OCI-M2 (cell line): ENCODE measurements at regions not wholly inside any gene's neighbourhood (a gene's known extent, or its start where the extent isn't known, plus 50 kb on each side); places are given as distances from the start of the nearest gene placed in this dataset.
"Not testable (repeated sequence)": the region's sequence is repeated elsewhere in the genome, so short reads cannot be mapped to it uniquely, and the experiment has no call there.

ENCODE experiments used
- DNase-seq: peaks from one replicate; lab custom pipeline; 2025; ENCODE audit not compliant: unreplicated experiment; lab: John Stamatoyannopoulos, UW

DNA sequence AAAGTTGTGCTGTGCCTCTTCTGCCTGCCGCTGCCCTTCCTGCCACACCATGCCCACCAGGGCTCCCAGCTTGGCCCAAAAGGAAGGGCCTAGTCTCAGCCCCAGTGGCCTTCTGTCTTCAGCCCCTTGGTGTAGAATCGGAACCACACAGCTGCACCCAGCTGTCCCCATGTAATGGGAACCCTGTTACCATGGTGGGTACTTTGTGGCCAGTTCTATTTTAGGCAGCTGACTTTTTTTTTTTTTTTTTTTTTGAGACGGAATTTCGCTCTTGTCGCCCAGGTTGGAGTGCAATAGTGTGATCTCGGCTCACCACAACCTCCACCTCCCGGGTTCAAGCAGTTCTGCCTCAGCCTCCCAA, 163.3 kb upstream of the GSE1 start:
- DNase-seq, result no peak

DNA sequence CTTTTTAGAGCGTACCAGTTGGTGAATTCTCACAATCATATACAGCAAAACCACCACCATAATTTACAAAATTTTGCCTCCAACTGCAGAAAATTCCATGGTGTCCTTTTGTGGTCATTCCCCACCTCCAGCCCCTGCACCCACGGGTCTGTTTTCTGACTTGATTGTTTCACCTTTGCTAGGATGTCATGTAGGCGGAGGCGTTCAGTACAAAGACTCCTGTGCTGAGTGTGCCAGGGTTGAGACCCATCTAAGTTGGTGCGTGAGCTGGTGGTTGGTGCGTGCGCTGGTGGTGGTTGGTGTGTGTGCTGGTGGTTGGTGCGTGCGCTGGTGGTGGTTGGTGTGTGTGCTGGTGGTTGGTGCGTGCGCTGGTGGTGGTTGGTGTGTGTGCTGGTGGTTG, 162.0 kb upstream of the GSE1 start:
- not testable (repeated sequence) for DNase-seq

DNA sequence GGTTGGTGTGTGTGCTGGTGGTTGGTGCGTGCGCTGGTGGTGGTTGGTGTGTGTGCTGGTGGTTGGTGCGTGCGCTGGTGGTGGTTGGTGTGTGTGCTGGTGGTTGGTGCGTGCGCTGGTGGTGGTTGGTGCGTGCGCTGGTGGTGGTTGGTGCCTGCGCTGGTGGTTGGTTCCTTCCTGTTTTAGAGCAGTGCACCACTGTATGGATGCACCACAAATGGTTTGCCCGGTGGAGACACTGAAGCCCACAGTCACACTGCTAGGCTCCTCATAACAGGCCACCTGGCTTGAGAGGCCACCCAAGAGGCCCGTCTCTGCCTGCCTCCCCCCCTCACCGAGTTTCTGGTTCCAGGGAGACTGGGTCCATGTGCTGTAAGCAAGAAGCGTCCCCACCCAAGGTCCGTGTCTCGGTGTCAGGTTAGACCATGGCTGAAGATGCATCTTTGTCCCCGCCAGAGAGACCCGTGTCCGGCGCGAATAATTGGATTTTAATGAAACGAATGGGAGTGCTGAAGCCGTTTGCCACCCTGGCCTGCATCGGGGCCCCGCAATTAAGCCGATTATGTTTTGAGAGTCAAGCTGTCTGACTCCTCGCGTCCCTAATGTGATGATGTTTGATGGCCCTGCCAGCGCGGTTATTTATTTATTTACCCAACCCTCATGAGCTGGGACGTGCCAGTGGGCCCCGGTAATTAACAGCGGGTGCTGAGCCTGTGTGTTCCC, 161.3 kb upstream of the GSE1 start:
- no peak for DNase-seq

DNA sequence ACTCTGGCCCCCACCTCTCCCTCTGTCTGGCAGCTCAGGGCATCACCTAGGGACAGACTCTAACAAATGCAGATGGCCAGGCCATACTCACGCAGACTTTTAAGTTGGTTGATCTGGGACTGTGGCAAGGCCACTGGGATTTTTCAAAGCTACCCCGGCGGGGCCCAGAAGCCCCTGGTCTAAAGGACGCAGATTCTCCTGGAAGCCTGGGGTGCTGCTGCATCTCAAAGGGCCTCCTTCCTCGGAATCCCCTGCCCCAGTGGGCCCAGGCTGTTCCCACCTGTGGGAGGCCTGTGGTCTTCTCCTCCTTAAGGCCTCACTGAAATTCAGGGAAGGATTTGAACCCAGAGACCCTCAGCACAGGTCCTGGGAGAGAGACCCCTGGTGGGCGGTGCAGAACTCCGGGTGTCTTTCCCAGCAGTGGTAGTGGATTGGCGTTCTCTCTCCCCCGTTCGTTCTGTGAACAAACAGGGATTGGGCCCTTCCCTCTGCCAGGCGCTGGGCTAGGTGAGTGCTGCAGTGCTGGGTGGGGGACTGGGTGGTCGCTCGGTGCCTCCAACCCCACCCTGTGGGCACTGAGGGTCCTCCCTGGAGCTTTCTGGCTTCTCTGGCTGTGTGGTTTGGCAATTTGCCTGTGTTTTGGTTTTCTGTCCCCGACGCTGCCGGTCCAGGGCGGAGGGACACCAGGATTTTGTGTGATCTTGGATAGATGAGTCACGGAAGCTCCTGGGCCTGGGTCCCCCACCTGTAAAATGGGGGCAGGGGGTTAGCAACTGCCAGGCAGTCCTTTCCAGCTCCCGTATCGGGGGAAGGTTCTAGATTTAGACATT, 160.5 kb upstream of the GSE1 start:
- DNase-seq, result no peak

DNA sequence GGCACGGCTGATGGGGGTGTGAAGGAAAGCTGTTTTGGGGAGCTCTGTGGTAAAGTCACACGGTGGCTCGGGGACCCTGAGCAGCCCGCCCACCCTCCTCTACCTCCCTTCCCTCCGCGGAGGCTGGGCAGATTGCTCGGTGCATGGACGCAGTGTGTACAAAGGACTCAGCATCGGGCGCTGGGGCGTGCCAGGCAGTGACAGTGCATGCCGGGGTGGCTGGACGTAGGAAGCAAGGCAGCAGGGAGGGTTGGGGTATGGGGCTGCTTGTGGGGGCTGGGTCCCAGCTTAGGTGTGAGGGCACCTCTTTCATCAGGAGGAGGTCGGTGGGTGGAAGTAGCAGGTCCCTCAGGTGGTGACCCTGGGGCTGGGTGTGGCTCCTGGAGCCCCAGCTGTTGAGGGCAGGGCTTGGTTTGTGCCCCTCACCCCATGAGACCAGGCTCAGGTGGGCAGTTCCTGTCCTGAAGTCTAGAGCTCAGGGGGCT, 159.9 kb upstream of the GSE1 start:
- DNase-seq, result no peak

DNA sequence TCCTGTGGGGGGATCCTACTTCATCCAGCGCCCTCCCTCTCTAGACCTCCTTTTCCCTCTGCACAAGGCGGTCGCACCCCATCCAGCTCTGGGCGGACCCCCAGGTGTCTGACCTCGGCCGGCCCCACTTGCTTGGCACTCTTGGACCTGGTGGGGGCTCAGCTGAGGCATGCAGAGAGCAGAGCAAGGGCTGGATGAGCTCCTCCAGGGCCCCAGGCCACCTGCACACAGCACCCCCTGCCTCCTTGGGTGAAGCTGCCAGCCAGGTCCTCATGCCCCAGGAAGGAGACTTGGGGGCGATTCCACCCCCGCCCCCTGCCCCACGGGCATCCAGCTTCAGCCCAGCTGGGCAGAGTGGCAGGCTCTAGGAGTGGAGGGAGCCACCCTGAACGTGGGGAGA, 159.4 kb upstream of the GSE1 start:
- no peak for DNase-seq

DNA sequence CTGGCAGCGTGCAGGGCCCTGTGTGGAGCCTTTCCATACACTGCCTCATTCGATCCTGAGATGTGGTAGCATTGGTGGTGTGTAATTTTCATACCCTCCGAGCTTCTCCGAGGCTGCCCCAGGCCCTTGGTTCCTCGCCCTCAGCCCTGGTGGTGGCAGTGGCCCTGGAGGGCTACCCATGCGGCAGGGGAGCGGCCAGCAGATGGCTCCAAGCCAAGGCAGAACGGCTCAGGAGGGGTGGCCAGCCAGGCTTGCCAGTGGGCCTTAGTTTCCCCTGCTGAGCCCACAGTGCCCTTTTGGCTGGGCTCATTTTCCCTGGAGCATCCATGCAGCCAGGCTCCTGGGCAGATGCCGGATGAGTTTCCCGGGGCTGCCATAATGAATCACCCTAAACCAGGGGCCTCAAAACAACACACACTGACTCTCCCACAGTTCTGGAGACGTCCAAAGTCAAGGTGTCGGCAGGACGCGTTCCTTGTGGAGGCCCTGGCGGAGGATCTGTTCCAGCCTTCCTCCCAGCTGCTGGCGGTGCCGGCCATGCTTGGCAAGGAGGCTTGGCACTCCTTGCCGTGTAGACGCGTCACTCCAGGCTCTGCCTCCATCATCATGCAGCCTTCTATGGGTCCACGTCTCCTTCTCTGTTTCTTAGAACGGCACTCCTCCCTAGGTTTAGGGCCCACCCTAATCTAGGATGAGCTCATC, 158.8 kb upstream of the GSE1 start:
- no peak for DNase-seq

DNA sequence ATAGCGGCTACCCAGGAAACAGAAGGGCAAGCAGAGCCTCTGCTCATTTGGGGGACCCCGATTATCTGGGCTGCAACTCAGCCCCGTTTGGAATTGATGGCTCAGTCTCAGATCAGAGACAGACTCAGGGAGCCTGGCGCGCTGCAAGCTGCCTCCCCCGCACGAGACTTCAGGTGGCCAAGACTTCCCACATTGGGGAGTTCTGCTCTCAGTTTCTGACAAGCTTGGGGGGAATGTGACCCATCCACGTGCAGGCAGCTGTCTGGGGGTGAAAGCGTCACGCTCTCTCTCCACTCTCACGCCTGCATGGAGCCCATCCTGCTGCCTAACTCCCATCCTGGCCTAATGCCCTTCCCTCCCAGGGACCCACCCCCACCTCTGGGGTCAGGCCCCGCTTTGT, 157.6 kb upstream of the GSE1 start:
- DNase-seq, result no peak

DNA sequence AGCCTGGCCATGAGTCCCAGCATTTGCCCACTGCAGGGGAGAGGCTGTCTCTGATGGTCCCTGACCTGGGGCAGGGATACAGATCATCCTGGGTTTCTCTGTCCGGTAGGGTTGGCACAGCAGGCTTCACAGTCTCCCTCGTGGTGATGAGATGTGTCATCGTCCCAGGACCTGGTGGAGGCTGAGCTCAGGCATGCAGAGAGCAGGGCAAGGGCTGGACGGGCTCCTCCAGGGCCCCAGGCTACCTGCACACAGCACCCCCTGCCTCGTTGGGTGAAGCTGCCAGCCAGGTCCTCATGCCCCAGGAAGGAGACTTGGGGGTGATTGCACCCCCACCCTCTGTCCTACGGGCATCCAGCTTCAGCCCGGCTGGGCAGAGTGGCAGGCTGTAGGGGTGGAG, 155.8 kb upstream of the GSE1 start:
- DNase-seq, result no peak

DNA sequence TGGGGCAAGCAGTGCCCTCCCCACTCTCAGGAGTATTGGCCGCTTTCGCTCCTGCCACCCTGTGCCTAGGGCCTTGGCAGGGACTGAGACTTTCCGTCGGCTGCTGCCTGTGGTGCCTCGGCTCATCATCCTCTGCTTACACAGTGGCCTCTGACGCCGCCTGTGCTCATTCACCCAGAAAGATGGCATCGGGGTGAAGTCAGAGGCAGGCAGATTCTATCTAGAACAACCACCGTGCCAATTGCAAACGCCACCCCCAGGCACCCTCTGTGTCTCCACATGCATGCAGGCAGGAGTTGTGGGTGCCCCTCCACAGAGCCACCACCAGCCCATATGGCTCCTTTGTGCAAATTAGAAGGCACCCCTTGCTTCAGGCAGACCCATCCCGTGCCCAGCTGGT, 154.2 kb upstream of the GSE1 start:
- DNase-seq, result no peak

DNA sequence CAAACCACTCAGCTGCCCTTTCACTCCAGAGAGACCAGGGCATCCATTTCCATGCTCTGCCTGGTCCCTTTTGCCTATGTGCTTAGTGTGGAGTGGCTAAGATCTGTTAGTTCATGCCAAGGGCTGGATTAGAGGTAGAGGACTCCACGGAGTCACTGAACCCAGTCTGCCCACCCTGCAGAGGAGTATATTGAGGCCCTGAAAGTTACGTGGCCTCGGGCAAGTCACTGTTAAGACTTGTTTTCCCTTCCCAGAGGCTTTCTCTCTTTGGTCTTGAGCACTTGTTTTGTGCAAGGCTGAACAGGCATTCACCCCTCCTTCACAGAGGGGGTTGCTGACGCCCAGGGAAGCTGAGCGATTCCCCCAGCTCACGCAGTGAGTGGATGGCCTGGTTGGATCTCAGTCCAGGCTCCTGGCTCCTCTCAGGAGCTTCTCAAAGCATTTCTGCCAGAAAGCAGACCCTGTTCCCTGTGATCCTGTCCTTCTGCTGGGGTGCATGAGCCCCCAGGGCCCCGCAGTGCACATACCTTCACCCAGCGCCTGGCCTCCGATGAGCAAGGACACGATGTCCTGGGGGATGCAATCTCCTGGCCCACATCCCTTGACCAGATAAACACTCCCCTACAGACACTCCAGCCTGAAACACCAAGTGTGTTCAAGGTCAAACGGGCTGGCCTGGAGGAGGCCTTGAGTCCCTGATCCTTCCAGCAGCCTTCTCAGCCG, 153.4 kb upstream of the GSE1 start:
- DNase-seq, result no peak

DNA sequence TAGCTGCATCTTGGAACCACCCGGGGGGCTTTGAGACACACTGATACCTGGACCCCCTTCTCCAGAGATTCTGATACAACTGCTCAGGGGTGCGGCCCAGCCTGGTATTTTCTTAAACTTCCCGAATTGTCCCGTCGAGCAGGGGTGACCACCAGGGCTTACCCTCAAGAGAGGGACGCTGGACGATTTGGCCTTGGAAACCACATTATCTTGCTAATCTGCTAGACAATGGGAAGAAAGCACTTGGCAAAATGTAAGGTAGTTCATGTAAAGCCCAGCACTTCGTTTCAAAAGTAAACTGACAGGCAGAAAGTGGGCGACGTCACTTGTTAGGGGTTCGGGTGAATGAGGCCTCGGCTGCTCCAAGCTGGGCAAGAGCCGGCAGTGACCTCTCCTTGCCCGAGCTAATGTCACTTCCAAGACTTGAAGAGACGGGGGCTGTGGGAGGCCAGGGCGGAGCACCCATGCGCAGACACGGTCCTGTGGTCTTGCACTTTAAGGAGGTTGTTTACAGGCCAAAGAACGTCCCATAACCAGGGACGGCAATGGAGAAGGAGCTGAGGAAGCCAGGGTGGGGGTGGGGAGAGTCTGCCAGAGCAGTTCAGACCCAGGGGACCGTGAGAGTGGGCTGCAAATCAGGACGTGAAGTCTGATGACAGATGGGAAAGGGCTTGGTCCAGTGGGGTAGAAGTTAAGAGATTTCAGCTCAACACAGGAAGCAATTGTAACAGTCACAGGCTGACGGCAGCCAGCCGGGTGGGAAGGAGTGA, 152.7 kb upstream of the GSE1 start:
- no peak for DNase-seq

DNA sequence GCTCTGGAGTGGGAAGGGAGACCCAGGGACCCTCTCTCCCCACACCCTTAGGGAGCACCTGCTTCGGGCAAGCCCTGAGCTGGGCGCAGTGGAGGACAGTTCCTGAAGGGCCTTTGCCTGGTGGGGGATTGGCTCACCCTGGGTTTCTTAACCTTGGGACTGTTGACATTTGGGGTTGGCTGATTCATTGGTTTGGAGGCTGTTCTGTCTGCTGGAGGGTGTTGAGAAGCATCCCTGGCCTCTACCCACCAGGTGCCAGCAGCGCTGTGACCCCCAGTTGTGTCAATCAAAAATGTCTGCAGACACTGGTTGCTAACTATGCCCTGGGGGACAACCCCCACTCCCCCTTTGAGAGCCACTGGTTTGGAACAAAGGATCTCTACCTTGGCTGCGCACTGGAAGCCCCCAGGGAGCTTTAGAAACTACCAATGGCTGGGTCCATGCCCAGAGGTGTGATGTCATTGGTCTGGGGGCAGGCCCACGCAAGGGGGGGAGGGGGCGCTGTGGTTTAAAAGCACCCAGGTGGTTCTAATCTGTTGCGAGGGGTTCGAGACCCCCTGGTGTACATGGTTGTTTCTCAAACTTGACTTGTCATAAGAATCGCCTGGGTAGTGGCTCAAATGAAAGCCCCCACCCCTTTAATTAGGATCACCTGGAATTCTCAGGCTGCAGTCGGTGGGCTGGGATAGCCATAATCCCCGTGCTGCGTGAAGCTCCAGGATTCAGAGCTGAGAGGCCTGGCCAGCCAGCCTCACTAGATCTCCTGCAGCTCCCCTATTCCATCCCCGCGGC, 151.9 kb upstream of the GSE1 start:
- DNase-seq, result no peak

DNA sequence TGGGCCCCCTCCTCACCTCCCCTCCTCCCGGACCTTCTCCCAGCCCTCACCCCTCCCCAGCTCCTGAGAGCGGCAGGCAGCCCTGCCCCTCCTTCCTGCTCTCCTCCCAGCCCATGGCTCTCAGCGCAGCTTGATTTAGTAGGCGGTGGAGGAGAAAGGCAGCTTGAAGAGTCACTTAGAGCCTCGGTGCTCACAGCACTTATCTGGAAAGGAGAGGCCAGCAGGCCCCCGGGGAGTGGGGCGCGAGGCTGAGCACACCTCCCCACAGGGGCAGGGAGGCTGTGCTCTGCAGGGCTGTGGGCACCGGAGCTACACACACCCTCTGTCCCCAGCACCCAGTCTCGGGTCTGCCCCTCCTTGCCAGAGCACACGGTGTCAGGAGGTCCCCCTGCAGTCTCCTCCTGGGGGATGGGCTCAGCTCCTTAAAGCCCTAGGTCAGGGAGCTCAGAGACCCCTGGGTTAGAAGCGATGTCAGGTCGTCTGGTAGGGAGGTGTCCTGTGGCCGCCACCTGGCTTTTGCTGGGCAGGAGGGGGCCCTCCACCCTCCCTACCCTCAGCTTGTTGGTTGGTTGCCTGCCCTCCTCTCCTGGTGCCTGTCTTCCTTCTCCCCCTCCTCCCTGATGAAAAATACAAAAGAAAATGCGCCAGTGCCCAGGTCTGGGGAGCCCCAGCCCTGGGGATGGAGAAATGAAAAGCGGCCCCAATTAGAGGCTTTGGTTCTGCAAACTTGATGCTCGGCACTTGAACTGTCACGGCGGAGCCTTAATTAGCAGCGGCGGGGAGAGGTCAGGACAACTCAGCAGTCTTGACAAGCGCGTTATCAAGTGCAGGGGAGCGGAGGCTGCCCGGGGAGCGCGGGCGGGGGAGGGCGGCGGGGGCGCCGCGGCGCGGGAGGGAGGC, 151.1 kb upstream of the GSE1 start:
- no peak for DNase-seq

DNA sequence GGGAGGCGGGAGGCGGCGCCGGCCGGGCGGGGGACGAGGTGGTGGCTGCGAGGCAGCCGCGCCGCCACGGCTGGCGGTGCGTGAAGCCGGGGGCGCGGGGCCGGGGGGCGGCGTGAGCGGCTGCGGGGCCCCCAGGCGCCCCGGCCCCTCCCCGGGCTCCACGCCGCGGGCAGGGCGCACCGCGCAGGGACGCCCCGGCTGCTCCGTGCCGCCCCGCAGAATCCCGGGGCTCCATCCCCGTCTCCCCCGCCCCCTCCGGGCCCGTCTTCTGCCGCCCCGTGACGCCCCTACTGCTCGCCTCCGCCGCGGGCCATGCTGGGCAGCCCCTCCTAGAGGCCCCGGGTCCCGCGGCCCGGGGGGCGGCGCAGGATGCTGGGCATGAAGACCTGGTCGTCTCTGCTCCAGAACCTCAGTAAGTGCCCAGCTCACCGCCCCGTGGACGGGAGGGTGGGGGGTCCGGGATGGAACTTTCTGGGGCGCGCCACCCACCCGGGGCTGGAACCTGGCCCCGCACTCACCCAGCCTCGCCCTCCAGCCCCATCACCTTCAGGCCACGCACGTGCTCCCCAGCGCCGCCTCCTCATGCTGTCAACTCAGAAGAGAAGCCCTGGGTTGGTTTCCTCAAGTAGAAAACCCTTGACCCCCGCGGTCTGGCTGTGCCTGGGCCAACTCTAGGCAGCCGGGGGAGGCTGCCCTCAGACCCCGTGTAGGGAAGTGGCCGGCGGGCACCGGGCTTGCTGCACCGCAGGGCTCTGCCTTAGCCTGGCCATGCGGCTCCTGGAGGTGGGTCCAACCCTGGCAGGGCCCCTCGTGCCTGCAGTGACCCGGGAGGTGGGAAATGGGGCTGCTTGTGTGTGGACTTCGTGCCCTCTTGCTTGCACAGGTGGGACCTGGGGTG, 150.2 kb upstream of the GSE1 start:
- DNase-seq, result no peak

DNA sequence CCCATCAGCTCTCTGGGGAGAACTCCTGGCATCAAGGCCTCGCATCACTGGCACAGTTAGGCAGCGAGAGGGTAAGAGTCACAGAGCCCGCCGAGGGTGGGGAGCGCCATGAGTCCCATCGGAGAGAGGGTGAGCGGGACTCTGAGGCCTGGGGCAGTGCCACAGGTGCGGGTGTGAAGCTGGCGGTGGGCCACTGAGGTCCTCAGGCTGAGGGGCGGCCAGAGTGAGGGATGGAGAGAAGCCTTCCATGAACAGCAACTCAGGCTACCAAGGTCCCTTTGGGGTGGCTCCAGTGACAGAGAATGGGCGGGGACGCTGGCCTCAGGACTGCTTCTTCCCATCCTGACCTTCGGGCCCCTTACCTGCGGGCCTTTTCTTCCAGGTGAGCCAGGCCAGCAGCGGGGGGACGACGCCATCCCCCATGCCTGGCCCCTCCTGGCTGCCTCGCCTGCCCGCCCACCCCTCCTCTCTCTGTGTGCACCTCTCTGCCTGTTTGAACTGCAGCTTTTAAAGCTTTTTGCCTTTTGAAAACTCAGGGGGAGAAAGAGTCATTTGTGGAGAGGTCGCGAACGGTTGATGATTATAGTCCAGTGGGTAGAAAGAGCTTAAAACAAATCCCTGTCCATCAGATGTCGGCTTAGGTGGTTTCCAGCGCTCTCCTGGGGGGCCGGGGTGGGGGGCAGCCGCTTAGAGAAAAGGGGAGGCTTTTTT, 149.3 kb upstream of the GSE1 start:
- DNase-seq, result no peak
